H1 (cell line): ENCODE measurements at regions not wholly inside any gene's neighbourhood (a gene's known extent, or its start where the extent isn't known, plus 50 kb on each side); places are given as distances from the start of the nearest gene placed in this dataset.

Experiments
- CTCF ChIA-PET: fragments of 300-600 bp; sonication (Branson Sonifier 250); formaldehyde crosslinking; loops from one replicate; lab custom pipeline; 2021; ENCODE audit not compliant: partially characterized antibody; lab: Charles Lee
- POLR2A ChIA-PET: fragments of 300-600 bp; sonication (Branson Sonifier 250); formaldehyde crosslinking; loops from one replicate; lab custom pipeline; 2021; ENCODE audit warnings: inconsistent platforms; ENCODE audit not compliant: partially characterized antibody; lab: Charles Lee
- DNase-seq, 2 experiments: peaks; one replicate each; pipeline versions ENCODE4 v3.0.0 to v3.0.0-alpha.2; 2010 to 2022; ENCODE audit warnings: low spot score in 2 of 2, low read depth in 1 of 2, mixed read lengths in 1 of 2
- FAIRE-seq: peaks from 2 replicates; lab custom pipeline; 2011; peaks lifted over from hg19 to GRCh38; lab: Jason Lieb, UNC
- H2AFZ ChIP-seq: 2 replicates; pipeline ENCODE4 v1.8.1; 2012; ENCODE audit warnings: low read length, inconsistent platforms
- H2AK5ac ChIP-seq: 2 replicates; pipeline ENCODE4 v1.6.1; 2013; ENCODE audit warnings: low read depth, low read length
- H2BK120ac ChIP-seq: replicated peaks from 2 replicates; pipeline ENCODE3; 2013; ENCODE audit warnings: low read depth, low read length, inconsistent platforms
- H2BK12ac ChIP-seq: 2 replicates; pipeline ENCODE4 v1.6.1; 2013; ENCODE audit warnings: low read depth, low read length
- H2BK15ac ChIP-seq: 2 replicates; pipeline ENCODE4 v1.6.1; 2013; ENCODE audit warnings: low read length
- H2BK20ac ChIP-seq: 2 replicates; pipeline ENCODE4 v1.6.1; 2013; ENCODE audit warnings: low read length
- H2BK5ac ChIP-seq: 2 replicates; pipeline ENCODE4 v1.6.1; 2013; ENCODE audit warnings: low read depth, low read length
- H3K14ac ChIP-seq: 2 replicates; pipeline ENCODE4 v1.6.1; 2013; ENCODE audit warnings: inconsistent platforms; ENCODE audit not compliant: insufficient read length
- H3K18ac ChIP-seq: 2 replicates; pipeline ENCODE4 v1.6.1; 2013; ENCODE audit warnings: low read length; ENCODE audit errors: extremely low read depth
- H3K23ac ChIP-seq: 2 replicates; pipeline ENCODE4 v1.6.1; 2013; ENCODE audit warnings: inconsistent platforms; ENCODE audit not compliant: insufficient read length
- H3K23me2 ChIP-seq: 2 replicates; pipeline ENCODE4 v1.6.1; 2013; ENCODE audit warnings: low read depth, low read length
- H3K27ac ChIP-seq: 2 replicates; pipeline ENCODE4 v1.6.1; 2011; ENCODE audit warnings: low read depth, low read length, inconsistent platforms
- H3K27me3 ChIP-seq, 4 experiments: replicated peaks in 1 of 4; 1 replicate in 1 of 4; 2 replicates in 3 of 4; pipeline versions ENCODE4 v1.6.1 to v1.8.1; 2011 to 2013; ENCODE audit warnings: low read length in 3 of 4, mild to moderate bottlenecking in 3 of 4, inconsistent platforms in 2 of 4, mixed read lengths in 2 of 4, moderate library complexity in 1 of 4; ENCODE audit not compliant: control insufficient read depth in 3 of 4, insufficient read depth in 3 of 4; ENCODE audit errors: extremely low read depth in 1 of 4
- H3K36me3 ChIP-seq, 4 experiments: 2 replicates each; pipeline versions ENCODE4 v1.6.1 to v1.8.1; 2011 to 2013; ENCODE audit warnings: mild to moderate bottlenecking in 4 of 4, low read length in 3 of 4, moderate library complexity in 2 of 4, control low read depth in 1 of 4, inconsistent platforms in 1 of 4; ENCODE audit not compliant: insufficient read depth in 4 of 4, control insufficient read depth in 2 of 4
- H3K4ac ChIP-seq: replicated peaks from 2 replicates; pipeline ENCODE3; 2013; ENCODE audit warnings: low read length, low read depth, mixed read lengths, inconsistent platforms; ENCODE audit not compliant: insufficient read length
- H3K4me1 ChIP-seq, 4 experiments: replicated peaks in 1 of 4; 1 replicate in 1 of 4; 2 replicates in 3 of 4; pipeline versions ENCODE4 v1.6.1 to v1.8.1; 2011 to 2013; ENCODE audit warnings: low read length in 3 of 4, inconsistent platforms in 2 of 4, mixed read lengths in 1 of 4; ENCODE audit not compliant: insufficient read depth in 4 of 4, control insufficient read depth in 3 of 4
- H3K4me2 ChIP-seq, 2 experiments: 2 replicates each; pipeline versions ENCODE4 v1.6.1 to v1.8.1; 2011 to 2013; ENCODE audit warnings: low read depth in 2 of 2, low read length in 2 of 2, control low read depth in 1 of 2, inconsistent platforms in 1 of 2, mild to moderate bottlenecking in 1 of 2; ENCODE audit not compliant: insufficient read depth in 1 of 2
- H3K4me3 ChIP-seq, 4 experiments: fragments of 200-600, 300-600 bp in 1 of 4; sonication (generic), shearing (Covaris generic), sonication (Bioruptor Twin) in 1 of 4; 2 replicates each; pipeline versions ENCODE4 v1.5.1 to v1.8.1; 2011 to 2016; ENCODE audit warnings: low read length in 4 of 4, low read depth in 3 of 4, control low read depth in 2 of 4, inconsistent platforms in 2 of 4, mild to moderate bottlenecking in 2 of 4, mixed read lengths in 1 of 4, moderate library complexity in 1 of 4; ENCODE audit not compliant: insufficient read depth in 2 of 4; ENCODE audit errors: extremely low read depth in 1 of 4
- H3K56ac ChIP-seq: replicated peaks from 2 replicates; pipeline ENCODE3; 2013; ENCODE audit warnings: low read depth, mild to moderate bottlenecking, mixed read lengths, low read length, inconsistent platforms; ENCODE audit not compliant: insufficient read length
- H3K79me1 ChIP-seq: 2 replicates; pipeline ENCODE4 v1.6.1; 2013; ENCODE audit warnings: low read depth, low read length, control low read depth
- H3K79me2 ChIP-seq, 2 experiments: 2 replicates each; pipeline versions ENCODE4 v1.6.1 to v1.8.1; 2012 to 2013; ENCODE audit warnings: low read length in 2 of 2, mild to moderate bottlenecking in 2 of 2, inconsistent platforms in 1 of 2; ENCODE audit not compliant: insufficient read depth in 2 of 2, control insufficient read depth in 1 of 2
- H3K9ac ChIP-seq, 4 experiments: replicated peaks in 1 of 4; 1 replicate in 1 of 4; 2 replicates in 3 of 4; pipeline versions ENCODE4 v1.6.1 to v1.8.1; 2011 to 2013; ENCODE audit warnings: low read depth in 3 of 4, low read length in 3 of 4, control low read depth in 2 of 4, mild to moderate bottlenecking in 2 of 4, moderate library complexity in 2 of 4, inconsistent platforms in 1 of 4; ENCODE audit errors: extremely low read depth in 1 of 4
- H3K9me3 ChIP-seq, 2 experiments: 2 replicates each; pipeline versions ENCODE4 v1.6.1 to v1.8.1; 2012 to 2013; ENCODE audit warnings: mild to moderate bottlenecking in 2 of 2, moderate library complexity in 2 of 2, control low read depth in 1 of 2, inconsistent platforms in 1 of 2, low read depth in 1 of 2, low read length in 1 of 2, mixed read lengths in 1 of 2; ENCODE audit not compliant: insufficient read depth in 2 of 2
- H4K20me1 ChIP-seq, 2 experiments: replicated peaks in 1 of 2; 2 replicates each; pipeline versions ENCODE3 to v1.8.1; 2011 to 2013; ENCODE audit warnings: inconsistent platforms in 2 of 2, low read length in 2 of 2, mild to moderate bottlenecking in 1 of 2; ENCODE audit not compliant: insufficient read depth in 2 of 2, control insufficient read depth in 1 of 2
- H4K5ac ChIP-seq: 2 replicates; pipeline ENCODE4 v1.6.1; 2013; ENCODE audit warnings: low read length, low read depth, mixed read lengths, inconsistent platforms; ENCODE audit not compliant: insufficient read length
- H4K8ac ChIP-seq: 2 replicates; pipeline ENCODE4 v1.8.0; 2013; ENCODE audit warnings: mild to moderate bottlenecking, moderate library complexity, low read length, inconsistent platforms; ENCODE audit not compliant: insufficient read depth; ENCODE audit errors: extremely low read depth
- H4K91ac ChIP-seq: replicated peaks from 2 replicates; pipeline ENCODE3; 2013; ENCODE audit warnings: low read length, mixed read lengths, inconsistent platforms; ENCODE audit not compliant: insufficient read length
- ASH2L ChIP-seq: fragments of 200-600, 300-600 bp; sonication (generic); IDR thresholded peaks from one replicate; pipeline ENCODE4 v1.7.1; 2017; ENCODE audit warnings: low read length
- ATF2 ChIP-seq: IDR thresholded peaks from 2 replicates; pipeline ENCODE4 v1.6.1; 2012; ENCODE audit warnings: low read length, inconsistent platforms
- CBX5 ChIP-seq: fragments of 300-800, 300-1000 bp; sonication (generic); IDR thresholded peaks from 2 replicates; pipeline ENCODE4 v1.7.1; 2016; ENCODE audit warnings: antibody characterized with exemption, low read length, low read depth
- CTCF ChIP-seq, 3 experiments: IDR thresholded peaks; 1 replicate in 2 of 3; 2 replicates in 1 of 3; pipeline versions ENCODE4 v1.5.1 to v1.6.1; 2011; ENCODE audit warnings: low read length in 3 of 3, mild to moderate bottlenecking in 3 of 3, inconsistent platforms in 2 of 3, low read depth in 1 of 3, moderate library complexity in 1 of 3; ENCODE audit not compliant: insufficient read depth in 1 of 3; ENCODE audit errors: control extremely low read depth in 1 of 3
- MAFK ChIP-seq: IDR thresholded peaks from 2 replicates; pipeline ENCODE4 v1.6.1; 2012; ENCODE audit warnings: low read depth, mild to moderate bottlenecking, improper control_type of control experiment, low read length
- PHF8 ChIP-seq: fragments of 200-600 bp; sonication (generic); conservative IDR thresholded peaks from 2 replicates; pipeline ENCODE4 v1.7.1; 2012; ENCODE audit warnings: low read depth, mild to moderate bottlenecking, inconsistent platforms, low read length, moderate library complexity
- POU5F1 ChIP-seq: IDR thresholded peaks from 2 replicates; pipeline ENCODE4 v1.6.1; 2011; ENCODE audit warnings: low read depth, mild to moderate bottlenecking, low read length, moderate library complexity
- SP1 ChIP-seq: IDR thresholded peaks from 2 replicates; pipeline ENCODE4 v1.6.1; 2011; ENCODE audit warnings: low read depth, low read length
- YY1 ChIP-seq: IDR thresholded peaks from 2 replicates; pipeline ENCODE4 v1.6.1; 2011; ENCODE audit warnings: low read depth, mild to moderate bottlenecking, low read length
- ZNF274 ChIP-seq: IDR thresholded peaks from 2 replicates; pipeline ENCODE4 v1.7.0; 2012; ENCODE audit warnings: low read length, borderline replicate concordance; ENCODE audit errors: extremely low read depth
- WGBS, 2 experiments: shearing (Covaris generic) in 1 of 2; methylation state at CpG; one replicate each; pipeline versions ENCODE4 v1.1.6 to v1.1.7; 2013 to 2015; ENCODE audit warnings: low lambda C conversion rate in 2 of 2, mixed read lengths in 2 of 2, inconsistent platforms in 1 of 2, low coverage in 1 of 2, missing lambda C conversion rate in 1 of 2; ENCODE audit not compliant: insufficient replicate concordance in 2 of 2, insufficient coverage in 1 of 2, insufficient read length in 1 of 2; ENCODE audit errors: extremely low coverage in 1 of 2, missing lambda C conversion rate in 1 of 2; 5-methylcytosine and 5-hydroxymethylcytosine counted together

- no peak overlapping the region for H2BK5ac ChIP-seq
- H3K27me3 ChIP-seq, result no peaks in the 10 kb centered on the region; a peak in 1 of 7 replicates
- no peak overlapping the region for H3K23ac ChIP-seq
- no peak overlapping the region for H3K4me2 ChIP-seq
- no peak overlapping the region for H3K4ac ChIP-seq
- no peak overlapping the region for H3K14ac ChIP-seq
- no peak for FAIRE-seq
- H3K79me2 ChIP-seq, result no peaks in the 10 kb centered on the region
- no peak overlapping the region for H4K8ac ChIP-seq
- H2BK12ac ChIP-seq, result no peak overlapping the region
- H3K79me1 ChIP-seq, result no peaks in the 10 kb centered on the region
- no peak overlapping the region for H3K27ac ChIP-seq
- DNase-seq, result no peak
- no peaks in the 10 kb centered on the region for H3K4me1 ChIP-seq
- POLR2A ChIA-PET, result no interaction called here
- H4K5ac ChIP-seq, result no peak overlapping the region
- TF ChIP-seq ASH2L (no peak), ZNF274 (no peak), YY1 (no peak), MAFK (no peak), SP1 (no peak), PHF8 (no peak), CTCF (IDR thresholded peaks at IDR 0.05; ENCODE audit: control extremely low read depth in 1 of 3, insufficient read depth in 1 of 3, low read depth in 1 of 3, low read length in 3 of 3) (no peak), ATF2 (no peak), POU5F1 (no peak), CBX5 (no peak)
- no peak overlapping the region for H2BK120ac ChIP-seq
- no peak overlapping the region for H3K4me3 ChIP-seq
- H3K36me3 ChIP-seq, result no peaks in the 10 kb centered on the region
- no peaks in the 10 kb centered on the region for H3K23me2 ChIP-seq
- H2AK5ac ChIP-seq, result no peak overlapping the region
- H2AFZ ChIP-seq, result no peak overlapping the region
- H3K9ac ChIP-seq, result no peak overlapping the region
- H3K18ac ChIP-seq, result no peak overlapping the region
- no peak overlapping the region for H2BK15ac ChIP-seq
- CTCF ChIA-PET, result no interaction called here
- H4K91ac ChIP-seq, result no peak overlapping the region
- H3K56ac ChIP-seq, result no peak overlapping the region
- H3K9me3 ChIP-seq, result peaks cover 20 to 32% of the 10 kb centered on the region in 2 experiments; a peak in 3 of 4 replicates
- 81% methylated on average over 5 of the region's 5 CpGs; no CpG with 5 or more reads in 1 of the 2 experiments for WGBS, 2 experiments
- H4K20me1 ChIP-seq, result no peaks in the 10 kb centered on the region
- no peak overlapping the region for H2BK20ac ChIP-seq
Measured at GRCh38 chr20:24896984-24897383, 52.1 kb upstream of the CST7 start.
